H1 (cell line): ENCODE measurements at regions not wholly inside any gene's neighbourhood (a gene's known extent, or its start where the extent isn't known, plus 50 kb on each side); places are given as distances from the start of the nearest gene placed in this dataset.

Source experiments
- BACH1 ChIP-seq: IDR thresholded peaks from 2 replicates; pipeline ENCODE4 v1.6.1; 2012; ENCODE audit warnings: low read length, improper control_type of control experiment
- BRCA1 ChIP-seq: IDR thresholded peaks from 2 replicates; pipeline ENCODE4 v1.6.1; 2012; ENCODE audit warnings: low read depth, low read length, improper control_type of control experiment
- CEBPB ChIP-seq: IDR thresholded peaks from 2 replicates; pipeline ENCODE4 v1.6.1; 2012; ENCODE audit warnings: low read depth, low read length
- CHD2 ChIP-seq: IDR thresholded peaks from 2 replicates; pipeline ENCODE4 v1.6.1; 2012; ENCODE audit warnings: low read length, improper control_type of control experiment
- CTBP2 ChIP-seq: IDR thresholded peaks from 2 replicates; pipeline ENCODE4 v1.7.0; 2011; ENCODE audit warnings: borderline replicate concordance, mild to moderate bottlenecking, moderate library complexity, mixed read lengths, low read length; ENCODE audit not compliant: insufficient read depth, insufficient read length
- FOSL1 ChIP-seq: IDR thresholded peaks from 2 replicates; pipeline ENCODE4 v1.6.1; 2011; ENCODE audit warnings: mild to moderate bottlenecking, low read depth, low read length, moderate library complexity; ENCODE audit not compliant: insufficient read depth
- JUN ChIP-seq: IDR thresholded peaks from 2 replicates; pipeline ENCODE4 v1.6.1; 2011; ENCODE audit warnings: low read depth, mild to moderate bottlenecking, improper control_type of control experiment, low read length
- KDM5A ChIP-seq: fragments of 200-600 bp; IDR thresholded peaks from 2 replicates; pipeline ENCODE4 v1.7.1; 2012; ENCODE audit warnings: mild to moderate bottlenecking, low read length, inconsistent platforms, mixed read lengths
- NRF1 ChIP-seq: IDR thresholded peaks from 2 replicates; pipeline ENCODE4 v1.6.1; 2011; ENCODE audit warnings: mild to moderate bottlenecking, low read depth, low read length, improper control_type of control experiment
- PHF8 ChIP-seq: fragments of 200-600 bp; sonication (generic); conservative IDR thresholded peaks from 2 replicates; pipeline ENCODE4 v1.7.1; 2012; ENCODE audit warnings: low read depth, mild to moderate bottlenecking, inconsistent platforms, low read length, moderate library complexity
- POU5F1 ChIP-seq: IDR thresholded peaks from 2 replicates; pipeline ENCODE4 v1.6.1; 2011; ENCODE audit warnings: low read depth, mild to moderate bottlenecking, low read length, moderate library complexity
- RAD21 ChIP-seq, 2 experiments: IDR thresholded peaks in 1 of 2; conservative IDR thresholded peaks in 1 of 2; 2 replicates each; pipeline ENCODE4 v1.6.1; 2011; ENCODE audit warnings: low read depth in 2 of 2, low read length in 2 of 2, improper control_type of control experiment in 1 of 2, inconsistent platforms in 1 of 2, mild to moderate bottlenecking in 1 of 2, moderate library complexity in 1 of 2
- SAP30 ChIP-seq: fragments of 300-600 bp; sonication (generic); IDR thresholded peaks from 2 replicates; pipeline ENCODE4 v1.7.1; 2012; ENCODE audit warnings: low read length, moderate library complexity, mild to moderate bottlenecking, inconsistent platforms; ENCODE audit not compliant: insufficient read depth, insufficient replicate concordance
- SIN3A ChIP-seq, 2 experiments: IDR thresholded peaks in 1 of 2; conservative IDR thresholded peaks in 1 of 2; 2 replicates each; pipeline ENCODE4 v1.6.1; 2011 to 2012; ENCODE audit warnings: low read length in 2 of 2, improper control_type of control experiment in 1 of 2, low read depth in 1 of 2, mild to moderate bottlenecking in 1 of 2
- SIRT6 ChIP-seq: IDR thresholded peaks from one replicate; pipeline ENCODE4 v1.7.1; 2012; ENCODE audit warnings: low read length, inconsistent platforms
- SP1 ChIP-seq: IDR thresholded peaks from 2 replicates; pipeline ENCODE4 v1.6.1; 2011; ENCODE audit warnings: low read depth, low read length
- SP2 ChIP-seq: IDR thresholded peaks from 2 replicates; pipeline ENCODE4 v1.6.1; 2012; ENCODE audit warnings: mild to moderate bottlenecking, low read length, inconsistent platforms
- SUZ12 ChIP-seq: fragments of 200-600 bp; sonication (generic); IDR thresholded peaks from 2 replicates; pipeline ENCODE4 v1.6.1; 2012; ENCODE audit warnings: mild to moderate bottlenecking, inconsistent platforms, low read length, moderate library complexity, mixed read lengths
- TAF1 ChIP-seq: IDR thresholded peaks from 2 replicates; pipeline ENCODE4 v1.6.1; 2011; ENCODE audit warnings: mild to moderate bottlenecking, low read depth, low read length

- no peak for TF ChIP-seq JUN
- TF ChIP-seq FOSL1: no peak
- TF ChIP-seq CTBP2: no peak
- TF ChIP-seq SUZ12: no peak
- no peak for TF ChIP-seq KDM5A
- TF ChIP-seq TAF1: no peak
- TF ChIP-seq RAD21 (IDR thresholded peaks at IDR 0.05 in 1 of 2, conservative IDR thresholded peaks at IDR 0.05 in 1 of 2; ENCODE audit: low read depth in 2 of 2, low read length in 2 of 2): no peak
- TF ChIP-seq BRCA1: no peak
- no peak for TF ChIP-seq POU5F1
- TF ChIP-seq SIN3A (conservative IDR thresholded peaks at IDR 0.05 in 1 of 2, IDR thresholded peaks at IDR 0.05 in 1 of 2; ENCODE audit: low read depth in 1 of 2, low read length in 2 of 2): no peak
- no peak for TF ChIP-seq CHD2
- no peak for TF ChIP-seq SAP30
- no peak for TF ChIP-seq SP1
- TF ChIP-seq SP2: no peak
- no peak for TF ChIP-seq PHF8
- no peak for TF ChIP-seq SIRT6
- no peak for TF ChIP-seq CEBPB
- TF ChIP-seq NRF1: no peak
- TF ChIP-seq BACH1: no peak
- TF ChIP-seq, all 59 proteins: peak for 0
Measured at GRCh38 chr6:28651161-28651560, 125.5 kb downstream of the GPX5 start (continued).
